ENCODE measurements at regions not wholly inside any gene's neighbourhood (a gene's known extent, or its start where the extent isn't known, plus 50 kb on each side); places are given as distances from the start of the nearest gene placed in this dataset.
"Not testable (repeated sequence)": the region's sequence is repeated elsewhere in the genome, so short reads cannot be mapped to it uniquely, and the experiment has no call there.

DNA sequence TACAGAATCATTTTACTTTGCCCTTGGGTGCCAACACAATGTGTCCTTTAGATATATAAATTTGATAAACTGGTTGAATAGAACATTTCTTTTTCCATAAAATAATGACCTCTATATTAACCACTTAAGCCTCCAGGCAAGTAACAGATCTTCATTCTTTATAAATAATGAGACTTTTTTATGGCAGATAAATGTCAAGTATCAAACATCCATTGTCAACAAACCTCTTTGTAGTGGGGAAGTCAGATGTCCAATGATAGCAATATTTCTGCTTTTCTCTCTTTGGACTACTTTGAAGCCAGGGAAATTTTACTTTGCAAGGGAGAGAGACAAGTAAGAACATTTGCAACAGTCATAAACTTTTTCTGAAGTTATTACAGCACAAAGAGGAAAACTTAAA, 841.2 kb downstream of the CDH8 start:
- no peak overlapping the region for H3K4me3 ChIP-seq (ENCODE audit: low read depth, low read length)

GRCh38 chr16:61194573-61194972, 841.7 kb downstream of the CDH8 start:
- no peak overlapping the region for H3K4me3 ChIP-seq (ENCODE audit: low read depth, low read length)

GRCh38 chr16:61182391-61182790, 853.8 kb downstream of the CDH8 start:
- H3K4me3 ChIP-seq (ENCODE audit: low read depth, low read length) = no peak overlapping the region

DNA sequence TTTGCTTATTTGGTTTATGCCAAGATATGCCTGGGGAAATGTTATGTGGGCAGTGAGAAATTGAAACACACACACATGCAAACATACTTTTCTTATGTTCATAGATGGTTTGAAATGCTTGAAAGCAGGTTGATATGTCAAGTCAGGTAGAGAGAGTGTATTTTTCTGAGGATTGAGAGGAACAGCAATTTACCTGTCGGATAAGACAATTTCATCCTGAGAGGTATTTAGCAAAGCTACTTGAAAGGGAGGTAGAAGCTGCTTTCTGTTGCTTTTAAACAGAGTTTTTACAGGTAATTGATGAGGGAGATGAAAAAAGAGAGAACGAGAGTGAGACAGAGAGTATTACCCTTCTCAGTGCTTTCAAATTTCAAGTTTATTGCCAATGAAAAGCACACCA, 854.3 kb downstream of the CDH8 start:
- no peak overlapping the region for H3K4me3 ChIP-seq (ENCODE audit: low read depth, low read length)

- H3K4me3 ChIP-seq (ENCODE audit: low read depth, low read length) = no peak overlapping the region
Measured at GRCh38 chr16:61179561-61179960, 856.7 kb downstream of the CDH8 start.

DNA sequence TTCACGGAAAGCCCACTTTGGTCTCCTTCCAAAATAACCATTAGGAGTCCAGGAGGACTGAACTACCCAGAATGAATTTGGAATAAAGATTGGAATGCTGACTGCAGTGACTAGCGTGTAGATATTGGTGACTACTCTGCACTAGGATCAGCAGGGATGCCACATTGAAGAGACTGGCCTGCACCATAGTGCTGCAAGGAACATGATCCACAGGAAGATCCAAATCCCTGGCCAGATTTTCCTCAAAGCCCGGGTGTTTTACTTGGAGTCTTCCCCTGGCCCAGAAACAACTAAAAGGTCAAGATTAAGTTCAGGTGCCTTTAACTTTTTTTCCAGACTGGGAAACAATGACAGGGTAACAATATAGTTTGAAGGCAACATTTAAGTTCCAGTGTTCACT, 870.4 kb downstream of the CDH8 start:
- H3K4me3 ChIP-seq (ENCODE audit: low read depth, low read length) = no peak overlapping the region

DNA sequence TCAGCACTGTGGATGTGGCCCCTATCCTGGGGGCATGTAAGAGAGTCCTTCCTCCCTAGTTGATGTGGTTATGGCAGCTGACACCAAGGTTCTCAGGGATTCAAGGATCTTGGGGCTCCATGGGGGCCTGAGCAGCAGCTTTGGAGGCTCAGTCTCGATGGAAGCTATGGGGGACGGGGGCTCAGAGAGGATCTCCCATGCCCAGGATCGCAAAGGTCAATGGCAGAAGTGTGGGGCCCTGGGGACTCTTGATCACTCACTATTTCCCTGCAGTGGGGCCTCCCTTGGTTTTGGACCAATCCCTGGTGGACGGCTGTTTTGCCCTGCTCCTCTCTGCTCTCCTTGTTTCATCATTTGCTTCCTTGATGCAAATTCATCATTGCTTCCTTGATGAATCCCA, 885.9 kb downstream of the CDH8 start:
- no peak overlapping the region for H3K4me3 ChIP-seq (ENCODE audit: low read depth, low read length)

DNA sequence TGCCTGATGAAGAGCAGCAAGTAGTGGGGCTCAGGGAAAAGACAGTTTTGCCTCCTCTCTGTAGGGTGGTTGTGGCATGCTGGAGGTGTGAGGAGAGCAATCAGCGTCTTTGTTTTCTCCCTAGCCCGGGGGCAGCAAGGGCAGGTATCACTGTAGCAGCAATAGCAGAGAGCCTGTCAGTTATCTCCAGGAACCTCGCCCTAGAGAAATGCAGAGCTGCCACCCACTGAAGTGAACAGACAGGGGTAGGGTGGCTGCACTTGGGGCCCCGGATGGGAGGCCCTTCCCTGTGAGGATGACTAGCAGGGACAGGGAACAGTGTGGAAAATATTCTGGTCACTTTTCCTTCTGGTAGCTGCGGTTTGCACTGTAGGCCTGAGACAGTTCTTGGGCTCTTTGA, 886.5 kb downstream of the CDH8 start:
- H3K4me3 ChIP-seq (ENCODE audit: low read depth, low read length) = no peak overlapping the region

GRCh38 chr16:61148930-61149329, 887.3 kb downstream of the CDH8 start:
- H3K4me3 ChIP-seq (ENCODE audit: low read depth, low read length) = no peak overlapping the region

- no peak overlapping the region for H3K4me3 ChIP-seq (ENCODE audit: low read depth, low read length)
Measured at GRCh38 chr16:61146429-61146828, 889.8 kb downstream of the CDH8 start.

GRCh38 chr16:61131447-61131846, 904.8 kb downstream of the CDH8 start:
- H3K4me3 ChIP-seq (ENCODE audit: low read depth, low read length) = no peak overlapping the region

DNA sequence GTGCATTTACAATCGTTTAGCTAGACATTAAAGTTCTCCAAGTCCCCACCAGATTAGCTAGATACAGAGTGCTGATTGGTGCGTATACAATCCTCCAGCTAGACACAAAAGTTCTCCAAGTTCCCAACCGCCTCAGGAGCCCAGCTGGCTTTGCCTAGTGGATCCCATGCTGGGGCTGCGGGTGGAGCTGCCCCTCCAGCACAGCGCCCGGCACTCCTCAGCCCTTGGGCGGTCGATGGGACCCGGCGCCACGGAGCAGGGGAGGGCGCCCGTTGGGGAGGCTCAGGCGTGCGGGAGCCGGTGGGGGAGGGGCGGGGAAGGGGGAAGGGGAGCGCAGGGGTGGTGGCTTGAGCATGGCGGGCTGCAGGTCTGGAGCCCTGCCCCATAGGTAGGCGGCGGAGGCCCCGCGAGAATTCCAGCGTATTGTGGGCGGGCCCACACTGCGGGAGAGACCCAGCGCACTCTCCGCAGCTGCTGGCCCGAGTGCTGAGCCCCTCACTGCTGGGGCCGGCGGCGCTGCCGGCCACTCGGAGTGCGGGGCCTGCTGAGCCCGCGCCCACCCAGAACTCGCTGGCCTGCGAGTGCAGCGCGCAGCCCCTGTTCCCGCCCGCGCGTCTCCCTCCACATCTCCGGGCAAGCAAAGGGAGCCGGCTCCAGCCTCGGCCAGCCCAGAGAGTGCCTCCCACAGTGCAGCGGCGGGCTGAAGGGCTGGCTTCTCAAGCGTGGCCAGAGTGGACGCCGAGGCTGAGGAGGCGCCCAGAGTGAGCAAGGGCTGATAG, 907.5 kb downstream of the CDH8 start:
- H3K4me3 ChIP-seq (ENCODE audit: low read depth, low read length) = no peak overlapping the region

DNA sequence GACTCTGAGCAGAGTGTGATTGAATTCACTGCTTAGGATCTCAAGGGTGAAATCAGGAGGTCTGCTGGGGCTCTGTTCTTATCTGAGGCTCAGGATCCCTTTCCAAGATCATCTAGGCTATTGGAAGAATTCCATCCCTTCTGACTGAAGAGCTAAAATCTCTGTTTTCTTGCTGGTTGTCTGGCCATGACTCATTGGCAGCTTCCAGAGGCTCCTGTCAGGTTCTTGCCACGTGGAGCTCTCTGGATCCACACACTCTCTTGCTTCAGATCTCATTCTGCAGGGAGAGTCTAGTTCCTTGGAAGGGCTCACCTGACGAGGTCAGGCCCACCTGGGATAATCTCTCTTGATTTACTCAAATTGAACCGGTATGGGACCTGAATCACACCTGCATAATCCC, 930.7 kb downstream of the CDH8 start:
- H3K4me3 ChIP-seq (ENCODE audit: low read depth, low read length) = no peak overlapping the region

GRCh38 chr16:61098505-61098904, 937.7 kb downstream of the CDH8 start:
- H3K4me3 ChIP-seq (ENCODE audit: low read depth, low read length) = no peak overlapping the region

DNA sequence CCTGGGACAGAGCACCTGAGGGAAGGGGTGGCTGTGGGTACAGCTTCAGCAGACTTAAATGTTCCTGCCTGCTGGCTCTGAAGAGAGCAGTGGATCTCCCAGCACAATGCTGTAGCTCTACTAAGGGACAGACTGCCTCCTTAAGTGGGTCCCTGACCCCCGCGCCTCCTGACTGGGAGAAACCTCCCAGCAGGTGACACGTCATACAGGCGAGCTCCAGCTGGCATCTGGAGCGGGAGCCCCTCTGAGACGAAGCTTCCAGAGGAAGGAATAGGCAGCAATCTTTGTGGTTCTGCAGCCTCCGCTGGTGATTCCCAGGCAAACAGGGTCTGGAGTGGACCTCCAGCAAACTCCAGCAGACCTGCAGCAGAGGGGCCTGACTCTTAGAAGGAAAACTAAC, 944.9 kb downstream of the CDH8 start:
- H3K4me3 ChIP-seq (ENCODE audit: low read depth, low read length) = not testable (repeated sequence)

DNA sequence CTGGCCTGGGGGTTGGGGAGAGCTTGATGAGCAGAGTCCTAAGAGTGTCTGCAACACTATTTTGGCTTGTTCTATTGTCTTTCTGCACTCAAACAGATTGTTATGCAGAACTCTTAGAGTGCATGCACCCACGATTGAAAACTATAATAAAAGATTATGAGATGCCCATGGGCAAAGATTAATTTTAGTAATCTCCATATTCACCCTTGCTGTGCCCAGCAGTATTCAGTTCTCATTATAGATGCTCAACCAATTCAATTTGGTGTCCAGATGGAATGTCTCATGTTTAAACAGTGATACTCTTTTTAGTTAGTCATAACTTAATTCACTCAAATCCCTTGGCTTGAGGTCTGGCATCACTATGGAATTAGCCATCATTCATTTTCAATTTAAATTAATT, 952.5 kb downstream of the CDH8 start:
- no peak overlapping the region for H3K4me3 ChIP-seq (ENCODE audit: low read depth, low read length)

- H3K4me3 ChIP-seq (ENCODE audit: low read depth, low read length) = no peak overlapping the region
Measured at GRCh38 chr16:61074324-61074723, 961.9 kb downstream of the CDH8 start.

- no peak overlapping the region for H3K4me3 ChIP-seq (ENCODE audit: low read depth, low read length)
Measured at GRCh38 chr16:61057635-61058034, 978.6 kb downstream of the CDH8 start.

DNA sequence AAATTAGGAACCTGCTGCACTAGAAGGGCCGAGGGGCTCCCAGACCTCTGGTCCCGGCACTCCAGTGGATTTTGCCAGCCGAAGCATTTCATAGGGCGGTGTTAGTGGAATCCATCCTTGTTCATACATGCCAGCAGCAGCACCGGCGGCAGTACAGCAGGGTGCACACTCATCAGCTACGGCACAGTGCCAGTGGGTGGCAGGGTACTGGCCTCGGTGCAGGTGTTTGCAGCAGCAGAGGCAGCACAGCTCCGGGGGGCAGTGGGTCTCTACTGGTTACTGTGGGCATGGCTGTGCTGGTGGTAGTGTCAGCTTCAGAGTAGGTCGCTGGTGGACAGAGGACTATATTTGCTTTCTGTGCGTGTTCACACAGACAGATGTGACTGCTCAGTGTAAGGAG, 985.7 kb downstream of the CDH8 start:
- H3K4me3 ChIP-seq (ENCODE audit: low read depth, low read length) = no peak overlapping the region

- H3K4me3 ChIP-seq (ENCODE audit: low read depth, low read length) = no peak overlapping the region
Measured at GRCh38 chr16:61045931-61046330, 990.3 kb downstream of the CDH8 start.

DNA sequence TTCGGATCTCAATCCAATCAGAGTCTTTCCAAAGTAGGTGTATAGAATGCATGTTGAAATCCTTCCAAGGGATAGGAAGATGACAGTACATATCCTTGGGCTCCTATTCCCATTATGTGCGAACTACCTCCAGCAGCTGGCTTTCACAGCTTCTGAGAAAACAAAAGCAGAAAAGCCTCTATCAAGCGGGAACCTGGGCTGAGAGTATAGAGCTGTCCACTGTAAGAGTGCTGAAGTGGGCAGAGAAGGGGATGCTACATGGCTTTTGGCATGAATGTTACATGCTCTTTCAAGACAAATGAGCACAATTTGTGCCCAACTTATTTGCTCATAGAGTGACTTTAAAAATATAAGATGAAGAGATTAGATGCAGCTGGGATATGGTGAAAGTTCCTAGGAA, 993.5 kb downstream of the CDH8 start:
- H3K4me3 ChIP-seq (ENCODE audit: low read depth, low read length) = no peak overlapping the region

DNA sequence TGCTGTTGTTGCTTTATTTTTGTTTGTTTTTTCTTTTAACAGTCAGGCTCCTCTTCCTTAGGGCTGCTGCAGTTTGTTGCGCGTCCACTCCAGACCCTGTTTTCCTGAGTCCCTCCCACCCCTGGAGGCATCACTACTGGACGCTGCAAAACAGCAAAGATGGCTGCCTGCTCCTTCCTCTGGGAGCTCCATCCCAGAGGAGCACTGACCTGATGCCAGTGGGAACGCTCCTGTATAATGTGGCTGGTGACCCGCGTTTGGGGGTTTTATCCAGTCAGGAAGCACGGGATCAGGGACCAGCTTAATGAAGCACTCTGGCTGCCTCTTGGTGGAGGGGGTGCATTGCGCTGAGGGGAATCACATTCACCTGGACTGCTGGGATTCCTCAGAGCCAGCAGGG, 1005.6 kb downstream of the CDH8 start:
- H3K4me3 ChIP-seq (ENCODE audit: low read depth, low read length) = no peak overlapping the region

DNA sequence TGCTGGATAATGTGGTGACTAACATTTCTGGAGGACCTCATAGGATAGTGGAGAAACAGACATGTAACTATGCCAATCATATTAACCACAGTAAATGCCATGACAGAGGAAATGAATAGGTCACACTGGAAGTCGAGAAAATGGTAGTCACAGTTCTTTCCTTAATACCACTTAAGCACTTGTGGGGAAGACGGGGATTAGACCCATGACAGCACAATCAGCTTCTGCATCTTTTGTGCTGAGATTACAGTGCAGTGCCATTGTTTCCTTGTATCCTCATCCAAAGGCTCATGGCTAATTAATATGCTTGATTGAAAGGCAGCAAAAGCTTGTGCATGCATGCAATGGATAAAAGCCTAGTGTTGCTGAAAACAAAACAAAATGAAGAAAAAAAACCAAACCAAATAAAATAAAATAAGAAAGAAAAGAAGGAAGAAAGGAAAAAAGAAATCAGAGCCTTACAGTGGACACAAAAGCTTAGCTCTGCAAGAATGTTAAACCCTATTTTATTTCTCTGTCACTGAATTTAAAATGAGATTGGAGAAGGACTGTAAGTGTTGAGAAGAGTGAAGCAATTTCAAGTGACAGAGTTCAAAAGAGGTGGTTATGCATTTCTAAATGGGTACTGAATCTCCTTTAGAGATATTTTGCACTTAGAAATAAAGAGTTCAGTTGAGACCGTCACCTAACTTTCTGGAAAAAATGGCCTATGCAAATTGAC, 1011.9 kb downstream of the CDH8 start:
- H3K4me3 ChIP-seq (ENCODE audit: low read depth, low read length) = no peak overlapping the region

Data from iPS-11a (cell line).